GM23338 (cell line): ENCODE measurements at regions not wholly inside any gene's neighbourhood (a gene's known extent, or its start where the extent isn't known, plus 50 kb on each side); places are given as distances from the start of the nearest gene placed in this dataset.

ENCODE experiments used
- CREB1 ChIP-seq: fragments of 250-450 bp; sonication (Bioruptor Pico); IDR thresholded peaks from 2 replicates; pipeline ENCODE4 v1.5.0; 2020; ENCODE audit warnings: low read depth, mild to moderate bottlenecking, moderate library complexity
- EZH2 ChIP-seq: fragments of 200-600 bp; sonication (generic); IDR thresholded peaks from one replicate; pipeline ENCODE4 v1.8.0; 2017; ENCODE audit warnings: antibody characterized with exemption, mild to moderate bottlenecking, low read depth; ENCODE audit not compliant: unreplicated experiment
- EZH2phosphoT487 ChIP-seq: fragments of 200-600 bp; sonication (generic); IDR thresholded peaks from one replicate; pipeline ENCODE4 v1.8.1; 2018; ENCODE audit warnings: antibody characterized with exemption; ENCODE audit not compliant: unreplicated experiment
- JUNB ChIP-seq: IDR thresholded peaks from one replicate; pipeline ENCODE4 v1.6.1; 2016; ENCODE audit warnings: antibody characterized with exemption; ENCODE audit not compliant: unreplicated experiment
- POLR2AphosphoS5 ChIP-seq: IDR thresholded peaks from 2 replicates; pipeline ENCODE4 v1.6.1; 2016; ENCODE audit warnings: antibody characterized with exemption, low read depth
- STAT1 ChIP-seq: IDR thresholded peaks from one replicate; pipeline ENCODE4 v1.6.1; 2016; ENCODE audit warnings: antibody characterized with exemption; ENCODE audit not compliant: unreplicated experiment
- TF ChIP-seq, protein P1 (sequence below), 2 experiments: fragments of 200-600 bp in 1 of 2; sonication (generic) in 1 of 2; conservative IDR thresholded peaks; 2 replicates each; pipeline versions ENCODE4 v1.5.1 to v1.6.1; 2016 to 2017; ENCODE audit warnings: antibody characterized with exemption in 2 of 2, low read depth in 2 of 2, mild to moderate bottlenecking in 2 of 2, moderate library complexity in 1 of 2

DNA sequence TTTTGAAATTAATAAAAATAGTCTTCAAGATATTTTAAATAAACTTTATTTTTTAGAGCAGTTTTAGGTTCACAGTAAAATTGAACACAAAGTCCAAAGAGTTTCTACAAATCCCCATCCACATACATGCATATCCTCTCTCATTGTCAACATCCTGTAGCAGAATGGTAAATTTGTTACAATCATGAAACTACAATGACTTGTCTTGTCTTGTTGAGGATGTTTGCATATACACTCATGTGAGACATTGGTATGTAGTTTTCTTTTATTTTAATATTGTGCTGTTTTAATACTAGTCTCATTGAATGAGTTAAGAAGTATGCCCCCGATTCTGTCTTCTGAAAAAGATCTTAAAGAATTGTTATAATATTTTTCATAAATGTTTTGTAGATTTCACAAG lies 447.0 kb upstream of the EDIL3 start:
- TF ChIP-seq, protein P1, sequence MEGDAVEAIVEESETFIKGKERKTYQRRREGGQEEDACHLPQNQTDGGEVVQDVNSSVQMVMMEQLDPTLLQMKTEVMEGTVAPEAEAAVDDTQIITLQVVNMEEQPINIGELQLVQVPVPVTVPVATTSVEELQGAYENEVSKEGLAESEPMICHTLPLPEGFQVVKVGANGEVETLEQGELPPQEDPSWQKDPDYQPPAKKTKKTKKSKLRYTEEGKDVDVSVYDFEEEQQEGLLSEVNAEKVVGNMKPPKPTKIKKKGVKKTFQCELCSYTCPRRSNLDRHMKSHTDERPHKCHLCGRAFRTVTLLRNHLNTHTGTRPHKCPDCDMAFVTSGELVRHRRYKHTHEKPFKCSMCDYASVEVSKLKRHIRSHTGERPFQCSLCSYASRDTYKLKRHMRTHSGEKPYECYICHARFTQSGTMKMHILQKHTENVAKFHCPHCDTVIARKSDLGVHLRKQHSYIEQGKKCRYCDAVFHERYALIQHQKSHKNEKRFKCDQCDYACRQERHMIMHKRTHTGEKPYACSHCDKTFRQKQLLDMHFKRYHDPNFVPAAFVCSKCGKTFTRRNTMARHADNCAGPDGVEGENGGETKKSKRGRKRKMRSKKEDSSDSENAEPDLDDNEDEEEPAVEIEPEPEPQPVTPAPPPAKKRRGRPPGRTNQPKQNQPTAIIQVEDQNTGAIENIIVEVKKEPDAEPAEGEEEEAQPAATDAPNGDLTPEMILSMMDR (conservative IDR thresholded peaks at IDR 0.05; ENCODE audit: low read depth in 2 of 2): no peak
- no peak for TF ChIP-seq JUNB
- no peak for TF ChIP-seq EZH2phosphoT487
- TF ChIP-seq POLR2AphosphoS5: no peak
- TF ChIP-seq EZH2: no peak
- TF ChIP-seq CREB1 (CRISPR knock-in tag): no peak
- no peak for TF ChIP-seq STAT1
